ENCODE measurements at regions not wholly inside any gene's neighbourhood (a gene's known extent, or its start where the extent isn't known, plus 50 kb on each side); places are given as distances from the start of the nearest gene placed in this dataset.

GRCh38 chr2:128786316-128786715 lies 467.6 kb upstream of the HS6ST1 start:
- Histone ChIP-seq H3K27ac (ENCODE audit: low read depth, low read length) (no peak overlapping the region), H3K4me2 (ENCODE audit: low read length) (no peak overlapping the region), H3K4me3 (ENCODE audit: low read length) (no peak overlapping the region), H4K20me1 (ENCODE audit: control insufficient read depth, insufficient read depth, low read depth, low read length) (no peaks in the 10 kb centered on the region), H3K27me3 (ENCODE audit: control insufficient read depth, low read length) (no peaks in the 10 kb centered on the region), H3K4me1 (ENCODE audit: control insufficient read depth, low read length) (no peaks in the 10 kb centered on the region), H3K9me3 (ENCODE audit: control insufficient read depth, insufficient read depth, low read length) (no peaks in the 10 kb centered on the region), H3K36me3 (ENCODE audit: control insufficient read depth, low read length) (no peaks in the 10 kb centered on the region), H3F3A (ENCODE audit: control insufficient read depth, insufficient read depth) (no peaks in the 10 kb centered on the region), H3K9me2 (replicated peaks; ENCODE audit: control insufficient read depth, low read length) (no peaks in the 10 kb centered on the region), H3K79me2 (ENCODE audit: control insufficient read depth, low read length) (no peaks in the 10 kb centered on the region)
- TF ChIP-seq EZH2phosphoT487 (IDR thresholded peaks at IDR 0.05; ENCODE audit: borderline replicate concordance, low read length) (no peak), CTCF (IDR thresholded peaks at IDR 0.05; ENCODE audit: low read depth, low read length, poor library complexity, severe bottlenecking) (no peak)

- Histone ChIP-seq H3K9me3 (ENCODE audit: control insufficient read depth, insufficient read depth, low read length) (no peaks in the 10 kb centered on the region), H3F3A (ENCODE audit: control insufficient read depth, insufficient read depth) (no peaks in the 10 kb centered on the region), H4K20me1 (ENCODE audit: control insufficient read depth, insufficient read depth, low read depth, low read length) (no peaks in the 10 kb centered on the region), H3K9me2 (replicated peaks; ENCODE audit: control insufficient read depth, low read length) (no peaks in the 10 kb centered on the region), H3K79me2 (ENCODE audit: control insufficient read depth, low read length) (no peaks in the 10 kb centered on the region), H3K36me3 (ENCODE audit: control insufficient read depth, low read length) (no peaks in the 10 kb centered on the region), H3K4me1 (ENCODE audit: control insufficient read depth, low read length) (no peaks in the 10 kb centered on the region), H3K27ac (ENCODE audit: low read depth, low read length) (no peak overlapping the region), H3K27me3 (ENCODE audit: control insufficient read depth, low read length) (no peaks in the 10 kb centered on the region), H3K4me3 (ENCODE audit: low read length) (no peak overlapping the region), H3K4me2 (ENCODE audit: low read length) (no peak overlapping the region)
- no peak for TF ChIP-seq EZH2phosphoT487 (IDR thresholded peaks at IDR 0.05; ENCODE audit: borderline replicate concordance, low read length)
- no peak for TF ChIP-seq CTCF (IDR thresholded peaks at IDR 0.05; ENCODE audit: low read depth, low read length, poor library complexity, severe bottlenecking)
These were observed 468.2 kb upstream of the HS6ST1 start for GRCh38 chr2:128786741-128787478.

DNA sequence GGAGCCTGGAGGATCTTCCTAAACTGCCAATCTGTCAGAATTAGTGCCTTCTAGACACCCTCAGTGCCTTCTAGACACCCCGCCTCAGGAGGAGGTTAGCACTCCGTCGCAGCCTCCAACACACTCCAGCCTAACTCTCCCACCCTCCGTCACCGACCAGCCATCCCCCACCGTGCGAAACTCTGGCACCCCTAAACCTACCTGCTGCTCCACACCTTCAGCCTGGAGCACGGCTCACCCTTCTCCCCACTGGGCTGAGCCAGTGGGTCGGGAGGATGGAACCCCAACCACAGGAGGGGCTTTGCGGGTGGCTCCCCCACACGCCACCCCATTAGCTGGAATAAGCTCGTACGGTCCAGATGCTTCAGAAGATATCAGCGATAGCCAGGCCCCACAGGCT lies 468.9 kb upstream of the HS6ST1 start:
- H3F3A ChIP-seq (ENCODE audit: control insufficient read depth, insufficient read depth), result no peaks in the 10 kb centered on the region
- no peaks in the 10 kb centered on the region for H3K4me1 ChIP-seq (ENCODE audit: control insufficient read depth, low read length)
- H3K4me2 ChIP-seq (ENCODE audit: low read length), result no peak overlapping the region
- TF ChIP-seq CTCF (IDR thresholded peaks at IDR 0.05; ENCODE audit: low read depth, low read length, poor library complexity, severe bottlenecking) (no peak), EZH2phosphoT487 (IDR thresholded peaks at IDR 0.05; ENCODE audit: borderline replicate concordance, low read length) (no peak)
- no peaks in the 10 kb centered on the region for H3K36me3 ChIP-seq (ENCODE audit: control insufficient read depth, low read length)
- no peak overlapping the region for H3K27ac ChIP-seq (ENCODE audit: low read depth, low read length)
- H3K4me3 ChIP-seq (ENCODE audit: low read length), result no peak overlapping the region
- no peaks in the 10 kb centered on the region for H4K20me1 ChIP-seq (ENCODE audit: control insufficient read depth, insufficient read depth, low read depth, low read length)
- H3K27me3 ChIP-seq (ENCODE audit: control insufficient read depth, low read length), result no peaks in the 10 kb centered on the region
- no peaks in the 10 kb centered on the region for H3K9me2 ChIP-seq (replicated peaks; ENCODE audit: control insufficient read depth, low read length)
- H3K9me3 ChIP-seq (ENCODE audit: control insufficient read depth, insufficient read depth, low read length), result no peaks in the 10 kb centered on the region
- H3K79me2 ChIP-seq (ENCODE audit: control insufficient read depth, low read length), result no peaks in the 10 kb centered on the region

Measured in DOHH2 (cell line).